Keratinocyte (primary cell): ENCODE measurements at regions not wholly inside any gene's neighbourhood (a gene's known extent, or its start where the extent isn't known, plus 50 kb on each side); places are given as distances from the start of the nearest gene placed in this dataset.

Source experiments
- CTCF ChIP-seq, 3 experiments: IDR thresholded peaks in 1 of 3; conservative IDR thresholded peaks in 1 of 3; optimal IDR thresholded peaks in 1 of 3; 2 replicates in 2 of 3; 3 replicates in 1 of 3; pipeline versions ENCODE3 to v1.5.1; 2011; ENCODE audit warnings: low read length in 3 of 3, mild to moderate bottlenecking in 3 of 3, moderate library complexity in 2 of 3, control low read depth in 1 of 3, inconsistent platforms in 1 of 3; ENCODE audit not compliant: insufficient read depth in 2 of 3; ENCODE audit errors: extremely low read depth in 1 of 3
- EZH2 ChIP-seq: IDR thresholded peaks from one replicate; pipeline ENCODE4 v1.6.1; 2012; ENCODE audit warnings: inconsistent platforms, mild to moderate bottlenecking, low read length, moderate library complexity

DNA sequence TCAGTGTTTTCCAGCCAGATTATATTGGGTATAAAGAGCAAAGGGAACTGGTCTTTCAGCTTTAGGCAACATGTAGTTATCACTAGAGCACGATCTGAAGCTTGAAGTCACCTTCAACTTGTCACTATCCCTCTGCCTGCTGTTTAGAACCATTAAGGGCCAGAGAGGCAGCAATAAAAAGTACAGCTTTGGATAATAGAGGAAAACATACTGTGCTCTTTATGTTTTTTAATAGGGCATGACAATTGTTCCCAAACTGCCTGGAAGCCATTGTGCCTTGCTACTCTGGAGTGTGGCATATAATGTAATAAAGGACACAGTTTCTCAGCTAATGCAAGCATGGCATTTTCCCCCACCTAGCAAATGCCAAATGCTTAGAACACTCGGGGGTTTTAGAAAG, 1912.0 kb upstream of the RAG2 start:
- TF ChIP-seq CTCF (optimal IDR thresholded peaks at IDR 0.05 in 1 of 3, IDR thresholded peaks at IDR 0.05 in 1 of 3, conservative IDR thresholded peaks at IDR 0.05 in 1 of 3; ENCODE audit: extremely low read depth in 1 of 3, insufficient read depth in 2 of 3, low read length in 3 of 3) (no peak), EZH2 (no peak)
